ENCODE measurements at regions not wholly inside any gene's neighbourhood (a gene's known extent, or its start where the extent isn't known, plus 50 kb on each side); places are given as distances from the start of the nearest gene placed in this dataset.

GRCh38 chr7:47094462-47094861, 487.4 kb downstream of the TNS3 start:
- Histone ChIP-seq H3K4ac (replicated peaks; ENCODE audit: insufficient read length, low read depth, low read length) (no peak overlapping the region), H2BK5ac (ENCODE audit: low read depth, low read length) (no peak overlapping the region), H2AFZ (ENCODE audit: low read length) (no peak overlapping the region), H3K4me3 (ENCODE audit: extremely low read depth in 1 of 4, insufficient read depth in 2 of 4, low read depth in 3 of 4, low read length in 4 of 4) (no peak overlapping the region), H4K5ac (ENCODE audit: insufficient read length, low read depth, low read length) (no peak overlapping the region), H3K9ac (replicated peaks in 1 of 4; ENCODE audit: extremely low read depth in 1 of 4, low read depth in 3 of 4, low read length in 3 of 4) (no peak overlapping the region), H4K91ac (replicated peaks; ENCODE audit: insufficient read length, low read length) (no peak overlapping the region), H2BK20ac (ENCODE audit: low read length) (no peak overlapping the region), H3K56ac (replicated peaks; ENCODE audit: insufficient read length, low read depth, low read length) (no peak overlapping the region), H2BK12ac (ENCODE audit: low read depth, low read length) (no peak overlapping the region), H3K14ac (ENCODE audit: insufficient read length) (no peak overlapping the region), H3K18ac (ENCODE audit: extremely low read depth, low read length) (no peak overlapping the region), H3K27ac (ENCODE audit: low read depth, low read length) (no peak overlapping the region), H3K9me3 (ENCODE audit: insufficient read depth in 2 of 2, low read depth in 1 of 2, low read length in 1 of 2) (no peaks in the 10 kb centered on the region), H4K20me1 (replicated peaks in 1 of 2; ENCODE audit: control insufficient read depth in 1 of 2, insufficient read depth in 2 of 2, low read length in 2 of 2) (no peaks in the 10 kb centered on the region), H3K79me1 (ENCODE audit: low read depth, low read length) (no peaks in the 10 kb centered on the region), H3K23ac (ENCODE audit: insufficient read length) (no peak overlapping the region), H4K8ac (ENCODE audit: extremely low read depth, insufficient read depth, low read length) (no peak overlapping the region), H3K23me2 (ENCODE audit: low read depth, low read length) (peaks cover 3% of the 10 kb centered on the region; the same call in 1 of the 2 replicates), H3K36me3 (ENCODE audit: control insufficient read depth in 2 of 4, insufficient read depth in 4 of 4, low read length in 3 of 4) (no peaks in the 10 kb centered on the region), H2BK15ac (ENCODE audit: low read length) (no peak overlapping the region), H2AK5ac (ENCODE audit: low read depth, low read length) (no peak overlapping the region), H3K4me1 (replicated peaks in 1 of 4; ENCODE audit: control insufficient read depth in 3 of 4, insufficient read depth in 4 of 4, low read length in 3 of 4) (no peaks in the 10 kb centered on the region), H3K4me2 (ENCODE audit: insufficient read depth in 1 of 2, low read depth in 2 of 2, low read length in 2 of 2) (no peak overlapping the region), H2BK120ac (replicated peaks; ENCODE audit: low read depth, low read length) (no peak overlapping the region), H3K27me3 (replicated peaks in 1 of 4; ENCODE audit: control insufficient read depth in 3 of 4, extremely low read depth in 1 of 4, insufficient read depth in 3 of 4, low read length in 3 of 4) (no peaks in the 10 kb centered on the region; a peak in 1 of 7 replicates), H3K79me2 (ENCODE audit: control insufficient read depth in 1 of 2, insufficient read depth in 2 of 2, low read length in 2 of 2) (no peaks in the 10 kb centered on the region; a peak in 1 of 4 replicates)
- WGBS, 2 experiments (ENCODE audit: extremely low coverage in 1 of 2, insufficient coverage in 1 of 2, insufficient read length in 1 of 2, insufficient replicate concordance in 2 of 2, low coverage in 1 of 2, low lambda C conversion rate in 2 of 2, missing lambda C conversion rate in 1 of 2): 89 to 100% methylated on average over 2 to 7 of the region's 7 CpGs
- DNase-seq (ENCODE audit: low read depth in 1 of 2, low spot score in 2 of 2): no peak
- TF ChIP-seq MAFK (IDR thresholded peaks at IDR 0.05; ENCODE audit: low read depth, low read length) (no peak), ZNF274 (IDR thresholded peaks at IDR 0.05; ENCODE audit: borderline replicate concordance, extremely low read depth, low read length) (no peak), RAD21 (IDR thresholded peaks at IDR 0.05 in 1 of 2, conservative IDR thresholded peaks at IDR 0.05 in 1 of 2; ENCODE audit: low read depth in 2 of 2, low read length in 2 of 2) (no peak)
- ChIA-PET POLR2A (ENCODE audit: partially characterized antibody) (no interaction called here), CTCF (ENCODE audit: partially characterized antibody) (no interaction called here)
- FAIRE-seq: no peak

Measured in H1 (cell line).